ENCODE measurements at regions not wholly inside any gene's neighbourhood (a gene's known extent, or its start where the extent isn't known, plus 50 kb on each side); places are given as distances from the start of the nearest gene placed in this dataset.
"Not testable (repeated sequence)": the region's sequence is repeated elsewhere in the genome, so short reads cannot be mapped to it uniquely, and the experiment has no call there.

DNA sequence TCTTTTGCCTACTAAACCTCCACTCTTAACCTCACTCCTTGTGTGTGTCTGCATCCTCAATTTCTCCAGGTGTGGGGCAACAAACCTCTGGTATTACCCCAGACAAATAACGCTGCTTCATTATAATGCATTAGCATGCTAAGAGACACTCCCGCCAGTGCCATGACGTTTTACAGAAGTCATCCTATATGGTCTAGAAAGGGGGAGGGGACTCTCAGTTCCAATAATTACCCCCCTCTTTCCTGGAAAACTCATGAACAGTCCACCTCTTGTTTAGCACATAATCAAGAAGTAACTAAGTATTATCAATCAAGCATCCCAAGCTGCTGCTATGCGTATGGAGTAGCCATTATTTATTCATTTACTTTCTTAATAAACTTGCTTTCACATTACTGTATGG lies 364.5 kb downstream of the TYW1 start:
- DNase-seq: no peak

DNA sequence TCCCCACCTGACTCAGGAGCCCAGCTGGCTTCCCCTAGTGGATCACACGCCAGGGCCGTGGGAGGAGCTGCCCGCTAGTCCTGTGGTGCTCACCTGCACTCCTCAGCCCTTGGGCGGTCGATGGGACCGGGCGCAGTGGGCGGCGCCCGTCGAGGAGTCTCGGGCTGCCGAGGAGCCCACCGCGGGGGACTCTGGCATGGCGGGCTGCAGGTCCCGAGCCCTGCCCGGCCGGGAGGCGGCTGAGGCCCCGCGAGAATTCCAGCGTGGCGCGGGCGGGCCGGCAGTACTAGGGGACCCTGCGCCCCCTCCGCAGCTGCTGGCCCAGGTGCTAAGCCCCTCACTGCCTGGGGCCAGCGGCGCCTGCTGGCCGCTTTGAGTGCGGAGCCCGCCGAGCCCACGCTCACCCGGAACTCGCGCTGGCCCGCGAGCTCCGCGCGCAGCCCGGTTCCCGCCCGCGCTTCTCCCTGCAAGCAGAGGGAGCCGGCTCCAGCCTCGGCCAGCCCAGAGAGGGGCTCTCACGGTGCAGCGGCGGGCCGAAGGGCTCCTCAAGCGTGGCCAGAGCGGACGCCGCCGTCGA lies 367.9 kb downstream of the TYW1 start:
- no peak for DNase-seq

DNA sequence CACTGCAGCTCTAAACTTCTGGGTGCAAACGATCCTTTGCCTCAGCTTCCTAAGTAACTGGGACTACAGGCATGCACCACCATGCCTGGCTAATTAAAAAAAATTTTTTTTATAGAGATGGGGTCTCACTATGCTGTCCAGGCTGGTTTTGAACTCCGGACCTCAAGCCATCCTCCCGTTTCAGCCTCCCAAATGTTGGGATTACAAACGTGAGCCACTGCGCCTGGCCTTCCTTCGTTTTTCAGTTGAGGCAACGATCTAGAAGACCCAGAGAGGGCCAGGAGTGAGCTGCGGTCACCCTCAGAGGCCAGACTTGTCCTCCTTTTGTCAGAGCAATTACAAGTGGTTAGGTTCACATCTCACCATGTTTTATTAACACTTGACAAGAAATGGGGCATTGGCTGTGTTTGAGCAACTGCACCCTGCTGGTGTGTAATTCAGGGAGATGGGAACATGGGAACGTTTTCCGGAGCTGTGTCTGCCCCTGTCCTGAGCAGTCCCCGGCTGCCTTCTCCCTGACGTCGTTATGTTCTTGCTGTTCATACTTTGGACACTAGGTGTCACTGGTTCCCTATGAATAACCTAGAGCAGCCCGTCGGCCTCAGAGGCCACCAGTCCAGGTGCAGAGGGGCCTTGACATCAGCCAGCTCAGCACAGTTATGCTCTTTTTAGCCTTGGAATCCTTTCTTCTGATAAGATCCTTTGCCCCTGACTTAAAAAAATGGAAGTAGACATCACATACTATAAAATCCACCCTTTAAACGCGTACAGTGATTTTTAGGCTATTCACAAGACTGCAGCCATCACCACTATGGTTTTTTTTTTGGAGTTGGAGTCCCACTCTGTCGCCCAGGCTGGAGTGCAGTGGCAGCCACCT lies 375.0 kb downstream of the TYW1 start:
- peak; percentile 36 to 89 for DNase-seq

DNA sequence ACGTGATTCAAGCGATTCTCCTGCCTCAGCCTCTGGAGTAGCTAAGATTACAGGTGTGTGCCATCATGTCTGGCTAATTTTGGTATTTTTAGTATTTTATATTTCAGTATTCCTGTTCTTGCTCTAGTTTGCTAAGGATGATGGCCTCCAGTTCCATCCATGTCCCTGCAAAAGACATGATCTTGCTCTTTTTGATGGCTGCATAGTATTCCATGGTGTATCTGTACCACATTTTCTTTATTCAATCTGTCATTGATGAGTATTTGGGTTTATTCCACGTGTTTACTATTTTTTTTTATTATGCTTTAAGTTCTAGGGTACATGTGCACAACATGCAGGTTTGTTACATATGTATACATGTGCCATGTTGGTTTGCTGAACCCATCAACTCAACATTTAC lies 376.8 kb downstream of the TYW1 start:
- not testable (repeated sequence) for DNase-seq

DNA sequence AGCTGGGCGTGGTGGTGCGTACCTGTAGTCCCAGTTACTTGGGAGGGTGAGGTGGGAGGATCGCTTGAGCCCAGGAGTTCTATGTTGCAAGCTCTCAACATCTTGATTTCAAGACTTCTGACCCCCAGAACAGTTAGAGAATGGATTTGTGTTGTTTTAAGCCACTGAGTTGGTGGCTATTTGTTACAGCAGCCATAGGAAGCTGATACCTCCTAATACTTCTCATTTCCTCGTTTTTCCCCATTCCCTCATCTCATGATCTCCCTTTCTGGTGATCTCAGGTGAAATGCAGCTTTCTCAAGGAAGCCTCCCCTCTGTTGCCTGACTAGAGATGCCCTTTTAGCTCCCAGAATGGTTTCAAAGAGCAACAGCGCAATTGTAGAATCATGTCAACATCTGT lies 378.8 kb downstream of the TYW1 start:
- no peak for DNase-seq

DNA sequence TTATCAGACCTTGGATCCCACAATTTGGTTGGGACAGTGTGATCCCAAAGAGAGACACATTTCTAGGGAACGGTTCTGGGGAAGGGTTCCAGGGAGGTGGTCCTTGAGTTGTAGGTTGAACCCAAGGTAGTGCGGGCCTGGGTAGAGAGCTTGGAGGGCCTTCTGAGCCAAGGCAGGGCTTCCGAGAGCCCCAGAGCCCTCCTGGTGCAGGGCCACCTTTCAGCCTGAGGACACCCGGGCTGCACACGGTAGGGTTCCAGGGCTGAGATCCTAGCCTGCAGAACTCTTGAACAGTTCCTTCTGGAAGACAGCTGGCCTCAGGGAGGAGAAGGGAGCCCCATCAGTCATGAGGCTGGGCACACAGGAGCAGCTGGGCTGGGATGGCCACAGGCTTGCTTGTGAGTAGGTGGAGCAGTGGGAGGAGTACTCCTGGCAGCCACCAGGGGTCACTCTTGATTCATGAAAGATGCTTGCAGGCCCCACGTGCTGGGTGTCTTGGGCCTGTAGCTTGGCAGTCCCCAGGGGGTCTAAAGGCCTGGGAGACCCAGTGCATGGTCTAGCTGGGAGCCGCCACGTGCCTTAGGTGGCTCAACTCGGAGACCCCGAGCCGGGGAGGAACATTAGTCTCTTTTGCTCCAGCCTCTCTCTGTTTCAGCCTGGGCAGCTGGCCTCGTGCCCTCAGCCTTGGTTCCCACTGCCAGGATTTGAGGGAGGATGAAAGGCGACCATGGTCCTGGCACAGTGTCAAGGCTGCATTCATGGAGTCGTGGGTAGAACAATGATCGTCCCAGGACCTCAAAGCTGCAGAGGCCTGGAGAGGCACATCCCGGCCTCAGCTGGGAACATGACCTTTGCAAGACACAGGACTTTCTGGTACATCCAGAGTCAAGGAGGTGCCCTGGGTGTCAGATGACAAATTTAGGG lies 381.6 kb downstream of the TYW1 start:
- peak; percentile 35 to 72 for DNase-seq

DNA sequence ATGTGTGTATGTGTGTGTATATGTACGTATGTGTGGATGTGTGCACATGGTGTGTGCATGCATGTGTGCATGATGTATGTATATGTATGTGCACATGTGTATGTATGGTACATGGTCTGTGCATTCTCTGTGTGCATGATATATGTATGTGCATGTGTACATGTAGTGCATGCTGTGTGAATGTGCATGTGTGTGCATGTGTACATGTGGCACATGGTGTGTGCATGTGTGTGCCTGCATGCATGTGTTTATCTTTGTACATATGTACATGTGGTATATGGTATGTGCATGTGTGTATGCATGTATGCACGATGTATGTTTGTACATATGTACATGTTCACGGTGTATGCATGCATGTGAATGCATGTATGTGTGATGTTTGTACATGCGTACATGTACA lies 383.7 kb downstream of the TYW1 start:
- no peak for DNase-seq

DNA sequence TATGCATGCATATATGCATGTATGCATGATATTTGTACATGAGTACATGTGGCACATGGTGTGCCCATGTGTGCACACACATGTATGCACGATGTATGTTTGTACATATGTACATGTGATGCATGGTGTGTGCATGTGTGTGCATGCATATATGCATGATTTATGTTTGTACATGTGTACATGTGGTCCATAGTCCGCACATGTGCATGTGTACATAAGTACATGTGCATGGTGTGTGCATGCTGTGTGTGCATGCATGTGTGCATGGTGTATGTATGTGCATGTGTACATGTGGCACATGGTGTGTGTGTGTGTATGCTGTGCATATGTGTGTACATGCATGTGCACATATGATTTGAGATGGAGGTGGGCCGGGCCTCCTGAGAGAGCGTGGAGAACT lies 384.2 kb downstream of the TYW1 start:
- DNase-seq: no peak

DNA sequence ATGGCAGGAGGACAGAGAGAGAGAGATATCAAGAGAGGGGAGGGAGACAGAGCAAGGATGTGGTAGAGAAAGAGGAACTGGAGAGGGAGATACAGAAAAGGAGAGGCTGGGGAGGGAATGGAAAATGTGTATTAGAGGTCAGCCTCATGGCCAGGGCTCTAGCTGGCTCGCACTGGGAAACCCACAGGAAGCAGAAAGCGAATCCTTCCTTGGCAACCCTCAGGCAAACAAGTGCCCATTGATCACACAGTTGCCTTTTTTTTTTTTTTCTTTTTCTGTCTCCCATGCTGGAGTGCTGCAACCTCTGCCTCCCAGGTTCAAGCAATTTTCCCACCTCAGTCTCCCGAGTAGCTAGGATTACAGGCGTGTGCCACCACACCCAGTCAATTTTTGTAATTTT lies 391.2 kb downstream of the TYW1 start:
- no peak for DNase-seq

DNA sequence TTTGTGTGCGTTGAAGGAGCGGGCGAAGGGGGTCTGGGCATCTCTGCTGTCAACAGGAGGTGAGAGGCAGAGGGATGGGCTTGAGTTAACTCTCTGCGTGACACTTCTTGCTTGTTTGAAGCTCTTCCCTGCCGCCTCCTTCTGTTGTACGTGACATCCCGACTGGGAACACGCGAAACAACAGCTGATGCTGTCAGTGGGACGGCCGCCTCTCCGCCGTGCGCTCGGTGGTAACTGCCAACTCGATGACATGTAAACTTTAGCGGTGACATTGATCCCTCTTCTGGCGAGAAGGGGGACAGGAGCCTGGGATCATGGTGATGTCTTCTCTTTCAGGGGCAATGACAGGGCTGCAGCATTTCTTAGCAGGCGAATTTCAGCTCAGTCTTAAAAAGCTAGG lies 394.5 kb downstream of the TYW1 start:
- DNase-seq: no peak

DNA sequence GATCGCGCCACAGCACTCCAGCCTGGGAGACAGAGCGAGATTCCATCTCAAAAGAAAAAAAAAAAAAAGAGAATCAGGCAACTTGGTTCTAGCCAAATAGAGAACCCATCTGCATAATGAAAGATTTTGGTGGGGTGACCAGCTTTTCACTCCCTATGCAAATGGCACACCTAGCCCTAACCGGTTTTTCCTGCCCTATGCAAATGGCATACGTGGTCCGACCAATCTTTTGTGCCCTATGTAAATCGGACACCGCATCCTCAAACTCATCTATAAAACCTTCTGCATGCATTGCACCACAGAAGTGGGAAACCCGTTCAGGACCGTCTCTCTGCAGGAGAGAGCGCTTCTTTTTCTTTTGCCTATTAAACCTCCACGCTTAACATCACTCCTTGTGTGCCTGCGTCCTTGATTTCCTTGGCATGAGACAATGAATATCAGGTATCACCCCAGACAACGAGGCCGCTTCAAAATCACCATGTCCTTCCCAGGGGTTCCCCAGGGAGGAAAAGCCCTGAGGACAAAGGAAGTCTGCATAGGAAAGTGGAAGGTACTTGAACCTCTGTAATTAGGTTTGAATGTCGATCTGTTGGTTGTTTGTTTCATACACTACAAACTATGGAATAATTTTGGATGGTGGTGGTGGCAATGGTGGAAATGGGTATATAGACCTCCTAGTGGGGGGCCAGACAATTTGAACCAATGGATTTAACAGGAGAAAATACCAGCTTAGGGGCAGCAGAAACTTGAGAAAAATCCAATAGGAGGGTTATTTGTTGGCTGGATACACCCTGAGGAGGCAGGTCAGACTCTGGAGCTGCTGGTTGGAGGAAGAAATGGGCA lies 396.2 kb downstream of the TYW1 start:
- no peak for DNase-seq

DNA sequence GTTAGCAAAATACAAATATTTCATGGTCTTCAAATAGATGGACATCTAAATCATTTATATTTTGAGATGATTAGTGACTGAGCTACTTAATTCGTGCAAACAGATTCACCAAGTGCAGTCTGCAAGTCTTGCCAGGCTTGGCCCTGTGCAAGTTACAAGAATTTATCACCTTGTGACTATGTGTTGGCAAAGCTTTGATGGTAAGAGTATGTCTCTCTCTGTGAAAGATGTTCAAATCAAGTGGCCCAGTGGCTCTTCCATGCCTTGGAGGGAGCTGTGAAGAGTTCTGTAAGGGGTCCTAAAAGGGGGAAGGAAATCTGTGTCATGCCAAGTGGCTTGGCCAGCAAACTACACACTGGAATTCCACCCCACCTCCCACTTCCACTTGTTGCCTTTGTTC lies 397.3 kb downstream of the TYW1 start:
- DNase-seq: no peak

DNA sequence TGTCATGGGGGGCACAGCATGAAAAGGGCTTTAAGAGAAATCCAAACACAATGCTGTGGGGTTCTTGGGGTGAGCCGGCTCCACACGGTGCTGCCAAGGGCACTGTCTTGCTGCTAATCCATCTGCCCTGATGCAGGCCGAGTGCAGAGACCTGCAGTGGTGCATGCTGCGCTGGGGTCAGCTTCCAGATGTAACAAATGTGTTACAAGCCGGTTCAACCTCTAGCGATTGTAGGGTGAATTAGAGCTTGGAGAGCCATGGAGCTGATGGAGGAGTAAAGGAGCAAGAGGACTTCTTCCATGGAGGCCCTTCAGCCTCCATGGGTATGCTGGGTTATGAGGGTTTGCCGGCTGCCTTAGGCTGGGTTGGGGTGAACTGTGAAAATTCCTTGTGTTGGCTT lies 402.3 kb downstream of the TYW1 start:
- no peak for DNase-seq

DNA sequence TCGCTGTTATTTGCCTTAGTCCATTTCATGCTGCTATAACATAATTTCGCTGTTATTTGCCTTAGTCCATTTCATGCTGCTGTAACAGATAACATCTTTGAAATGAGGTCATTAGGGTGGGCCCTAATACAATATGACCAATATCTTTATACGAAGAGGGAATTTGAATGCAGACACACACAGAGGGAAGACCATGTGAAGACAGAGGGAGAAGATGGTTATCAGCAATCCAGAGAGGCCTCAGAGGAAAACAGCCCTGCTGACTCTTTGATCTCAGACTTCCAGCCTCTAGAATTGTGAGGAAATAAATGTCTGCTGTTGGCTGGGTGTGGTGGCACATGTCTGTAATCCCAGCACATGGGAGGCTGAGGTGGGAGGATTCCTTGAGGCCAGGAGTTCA lies 404.9 kb downstream of the TYW1 start:
- DNase-seq: no peak

DNA sequence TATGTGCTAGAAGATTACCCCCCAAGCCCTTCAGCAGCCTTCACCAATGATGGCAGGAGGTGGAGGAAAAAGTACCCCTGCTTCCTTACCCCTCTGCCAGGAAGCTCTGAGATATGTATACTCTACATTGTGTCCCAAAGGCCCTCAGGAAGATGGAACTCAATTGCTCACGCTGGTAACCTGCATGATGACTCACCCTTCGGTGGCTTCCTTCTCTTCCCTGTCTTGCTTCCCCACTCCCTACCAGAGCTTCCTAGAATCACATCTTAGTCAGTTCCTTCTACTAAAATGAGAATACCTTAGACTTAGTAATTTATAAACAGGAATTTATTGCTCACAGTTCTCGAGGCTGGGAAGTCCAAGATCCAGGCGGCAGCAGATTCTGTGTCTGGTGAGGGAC lies 405.6 kb downstream of the TYW1 start:
- no peak for DNase-seq

DNA sequence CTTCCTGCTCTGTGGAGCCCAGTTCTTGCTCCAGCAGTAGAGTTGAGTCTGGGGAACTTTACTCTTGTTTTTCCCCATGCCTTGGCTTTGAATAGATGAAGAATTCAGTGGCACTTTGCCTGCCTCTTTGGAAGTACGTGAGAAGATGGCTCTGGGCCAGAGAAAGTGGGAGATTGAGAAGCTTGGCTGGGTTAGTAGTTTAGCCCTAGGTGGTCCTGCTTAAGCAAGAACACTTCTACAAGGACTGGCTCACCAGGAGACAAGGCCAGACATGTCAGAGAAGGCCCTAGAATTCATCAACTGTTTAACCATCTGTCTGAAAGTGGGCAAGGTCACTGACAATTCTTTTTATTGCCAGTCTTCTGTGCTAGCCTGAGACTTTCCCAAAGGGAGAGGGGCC lies 410.3 kb downstream of the TYW1 start:
- no peak for DNase-seq

DNA sequence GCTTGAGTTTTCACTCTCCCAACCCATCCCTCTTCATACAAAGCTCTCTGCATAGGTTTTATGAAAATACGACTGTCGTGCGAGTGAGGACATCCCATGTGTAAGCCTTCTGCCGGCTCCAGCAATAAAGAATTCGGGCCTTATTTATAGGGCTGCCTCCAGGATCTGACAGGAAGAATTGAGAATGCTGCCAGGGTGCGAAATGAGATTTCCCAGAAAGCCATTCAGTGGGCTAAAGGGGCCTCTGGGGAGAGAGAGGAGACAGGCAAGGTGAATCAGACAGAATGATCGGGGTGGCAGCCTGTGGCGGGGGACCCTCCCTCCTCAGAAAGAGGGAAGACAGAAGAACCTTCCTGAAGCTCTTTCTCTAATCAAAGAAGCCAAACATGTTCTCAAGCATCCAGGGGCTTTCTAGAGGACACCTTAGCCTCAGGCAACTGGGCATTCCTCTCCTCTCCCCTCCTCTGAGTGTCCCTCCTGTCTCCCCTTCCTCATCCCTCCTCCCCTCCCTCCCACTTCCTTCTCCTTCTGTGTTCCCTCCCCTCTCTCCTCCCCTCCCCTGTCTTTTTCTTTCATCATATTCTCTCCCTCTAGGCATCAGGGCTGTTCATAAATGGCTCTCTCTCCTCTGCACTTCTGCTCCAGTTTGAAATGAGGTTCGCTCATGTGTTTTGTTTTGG lies 410.9 kb downstream of the TYW1 start:
- DNase-seq: no peak

DNA sequence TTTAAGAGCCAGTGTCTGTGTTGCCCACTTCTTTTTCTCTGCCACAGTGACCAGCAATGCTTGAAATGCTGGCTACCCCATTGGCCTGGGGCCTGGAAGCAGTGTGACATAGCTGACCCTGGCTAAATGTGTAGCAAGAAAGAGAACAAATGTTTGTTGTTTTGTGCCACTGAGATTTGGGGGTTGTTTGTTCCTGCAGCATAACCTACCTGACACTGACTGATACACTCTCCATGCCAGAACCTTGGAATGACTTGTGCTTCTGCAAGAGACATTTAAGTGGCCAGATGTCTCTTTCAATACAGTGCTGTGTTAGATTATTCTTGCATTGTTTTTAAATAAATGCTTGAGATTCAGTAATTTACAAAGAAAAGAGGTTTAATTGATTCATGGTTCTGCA lies 411.5 kb downstream of the TYW1 start:
- DNase-seq: no peak

DNA sequence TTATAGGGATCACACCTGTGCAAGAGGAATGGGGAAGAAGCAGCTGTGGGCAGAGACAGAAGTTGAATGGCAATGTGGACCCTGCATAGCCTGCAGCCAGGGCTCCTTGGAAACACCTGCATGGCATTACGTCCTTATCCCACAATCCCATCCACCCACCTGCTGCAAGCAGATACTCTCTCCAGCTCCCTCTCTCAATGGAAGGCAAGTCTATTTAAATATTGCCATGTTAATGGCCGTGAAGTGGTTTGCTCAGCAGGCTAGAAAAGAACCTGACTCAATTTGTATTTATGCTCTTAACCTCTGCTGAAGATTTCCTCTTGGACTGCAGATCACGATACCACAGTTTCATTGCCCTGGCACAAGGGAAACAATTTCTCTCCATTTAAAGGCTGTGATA lies 417.0 kb downstream of the TYW1 start:
- DNase-seq: no peak

DNA sequence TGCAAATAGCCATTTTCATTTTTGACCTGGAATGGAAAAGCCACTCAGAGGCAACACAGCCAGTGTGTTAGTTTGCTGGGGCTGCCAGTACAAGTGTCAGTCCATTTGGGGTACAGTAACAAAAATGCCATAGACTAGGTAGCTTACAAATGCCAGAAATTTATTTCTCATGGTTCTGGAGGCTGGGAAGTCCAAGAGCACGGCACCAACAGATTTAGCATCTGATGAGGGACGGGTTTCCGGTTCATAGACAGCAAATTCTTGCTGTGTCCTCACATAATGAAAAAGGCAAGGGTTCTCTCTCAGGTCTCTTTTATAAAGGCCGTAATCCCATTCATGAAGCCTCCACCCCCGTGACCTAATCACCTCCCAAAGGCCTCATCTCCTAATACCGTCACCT lies 418.2 kb downstream of the TYW1 start:
- DNase-seq: no peak

DNA sequence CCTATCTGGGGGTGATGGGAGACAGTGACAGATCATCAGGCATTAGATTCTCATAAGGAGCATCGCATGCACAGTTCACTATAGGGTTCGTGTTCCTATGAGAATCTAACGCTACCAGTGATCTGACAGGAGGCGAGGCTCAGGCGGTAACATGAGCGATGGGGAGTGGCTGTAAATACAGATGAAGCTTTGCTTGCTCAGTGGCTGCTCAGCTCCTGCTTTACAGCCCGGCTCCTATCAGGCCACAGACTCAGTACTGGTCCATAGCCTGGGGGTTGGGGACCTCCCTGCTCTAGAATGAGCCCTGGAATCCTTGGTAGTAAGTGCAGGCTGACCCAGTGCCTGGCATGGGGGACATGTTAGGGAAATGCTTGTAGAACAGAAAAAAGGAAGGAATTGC lies 426.0 kb downstream of the TYW1 start:
- no peak for DNase-seq

DNA sequence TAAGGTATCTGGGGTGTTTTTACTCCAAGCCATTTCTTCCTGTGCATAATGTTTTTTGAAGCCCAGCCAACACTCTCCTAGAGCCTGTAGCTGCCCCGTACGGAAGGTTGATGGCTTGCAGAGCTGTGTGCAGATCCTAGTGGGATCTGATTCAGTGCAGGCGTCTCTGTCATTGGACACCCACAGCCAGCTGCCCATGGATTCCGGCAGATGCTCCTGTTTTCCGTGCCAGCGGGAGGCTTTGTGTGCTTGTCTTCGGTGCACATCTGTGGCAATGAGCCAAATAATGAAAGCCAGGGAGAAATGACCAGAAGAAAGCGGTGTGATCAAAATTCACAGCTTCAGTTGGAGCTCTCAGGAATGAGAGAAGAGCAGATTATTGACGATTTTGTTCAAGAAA lies 426.4 kb downstream of the TYW1 start:
- DNase-seq: no peak

Measured in inflammatory macrophage treated with lipopolysaccharide for 1 hour (primary cell).